SKM-1 (cell line): ENCODE measurements at regions not wholly inside any gene's neighbourhood (a gene's known extent, or its start where the extent isn't known, plus 50 kb on each side); places are given as distances from the start of the nearest gene placed in this dataset.

Experiments used
- DNase-seq: peaks from one replicate; lab custom pipeline; 2025; ENCODE audit not compliant: unreplicated experiment; lab: John Stamatoyannopoulos, UW

DNA sequence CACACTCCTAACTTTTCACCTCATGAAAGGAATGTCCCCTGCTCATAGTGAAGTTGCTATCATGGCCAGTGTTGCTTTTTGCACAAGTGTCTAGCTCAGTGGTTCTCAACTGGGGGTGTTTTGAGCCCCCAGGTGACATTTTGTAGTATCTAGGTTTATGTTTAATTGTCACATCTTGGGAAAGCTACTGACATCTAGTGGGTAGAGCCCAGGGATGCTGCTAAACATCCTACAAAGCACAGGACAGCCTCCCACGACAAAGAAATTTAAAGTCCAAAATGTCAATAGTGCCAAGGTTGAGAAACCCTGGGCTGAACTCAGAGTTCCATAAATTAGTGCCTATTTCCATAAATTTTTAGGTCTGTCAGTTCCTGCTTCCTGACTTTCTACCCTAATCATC is 70.7 kb upstream of the HCCS start:
- DNase-seq: no peak

DNA sequence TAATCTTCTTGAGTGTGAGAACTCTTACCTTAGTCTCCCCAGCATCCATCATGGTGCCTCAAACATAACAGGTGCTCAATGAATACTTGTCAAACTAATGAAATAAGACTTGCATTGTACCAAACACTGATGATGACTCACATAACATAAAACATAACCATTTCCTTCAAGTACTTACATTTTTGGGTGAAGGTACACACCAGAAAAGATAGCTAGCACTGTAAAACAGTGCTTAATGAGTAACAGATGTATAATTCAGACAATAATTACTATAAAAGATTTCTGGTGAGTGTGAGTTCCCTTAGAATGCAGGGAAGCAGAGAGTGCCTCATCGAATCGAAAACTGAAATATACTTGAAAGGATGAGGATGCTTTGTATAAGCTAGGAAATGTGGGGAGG is 70.1 kb upstream of the HCCS start:
- DNase-seq: no peak

DNA sequence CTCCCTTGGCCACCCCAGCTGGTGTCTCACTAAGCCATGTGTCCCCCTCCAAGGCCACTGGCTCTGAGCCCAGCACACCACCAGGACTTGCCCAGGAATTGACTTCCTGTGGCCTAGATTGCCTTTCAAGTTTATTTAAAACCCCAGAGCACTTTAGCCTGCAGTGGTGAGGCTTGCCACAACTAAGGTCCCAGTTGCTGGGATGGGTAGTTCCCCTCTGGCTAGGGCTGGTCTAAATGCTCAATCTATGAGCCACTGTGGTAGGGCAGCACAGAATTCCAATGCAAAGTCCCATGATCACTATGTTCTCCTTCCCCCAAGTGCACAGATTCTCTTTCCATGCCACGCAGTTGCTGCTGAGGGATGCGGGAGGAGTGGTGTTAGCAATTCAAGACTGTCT is 61.1 kb upstream of the HCCS start:
- DNase-seq: no peak

DNA sequence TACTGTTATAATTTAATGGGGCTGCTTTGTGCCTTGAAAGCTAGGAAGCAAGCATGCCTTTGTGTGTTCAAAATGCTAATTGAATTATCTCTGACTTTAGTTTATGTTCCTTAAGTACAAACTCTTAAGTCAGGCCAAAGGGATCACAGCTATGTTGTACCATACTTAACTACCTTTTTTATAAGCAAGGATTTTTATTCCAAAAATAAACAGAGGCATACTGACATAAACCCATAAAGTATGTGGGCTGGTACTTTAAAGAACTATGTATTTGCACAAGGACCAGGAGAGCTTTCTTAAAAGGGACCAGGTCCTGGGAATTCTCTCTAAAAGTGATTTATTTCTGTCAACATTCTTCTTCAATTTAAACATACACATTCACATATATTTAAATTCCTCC is 57.8 kb upstream of the HCCS start:
- no peak for DNase-seq

DNA sequence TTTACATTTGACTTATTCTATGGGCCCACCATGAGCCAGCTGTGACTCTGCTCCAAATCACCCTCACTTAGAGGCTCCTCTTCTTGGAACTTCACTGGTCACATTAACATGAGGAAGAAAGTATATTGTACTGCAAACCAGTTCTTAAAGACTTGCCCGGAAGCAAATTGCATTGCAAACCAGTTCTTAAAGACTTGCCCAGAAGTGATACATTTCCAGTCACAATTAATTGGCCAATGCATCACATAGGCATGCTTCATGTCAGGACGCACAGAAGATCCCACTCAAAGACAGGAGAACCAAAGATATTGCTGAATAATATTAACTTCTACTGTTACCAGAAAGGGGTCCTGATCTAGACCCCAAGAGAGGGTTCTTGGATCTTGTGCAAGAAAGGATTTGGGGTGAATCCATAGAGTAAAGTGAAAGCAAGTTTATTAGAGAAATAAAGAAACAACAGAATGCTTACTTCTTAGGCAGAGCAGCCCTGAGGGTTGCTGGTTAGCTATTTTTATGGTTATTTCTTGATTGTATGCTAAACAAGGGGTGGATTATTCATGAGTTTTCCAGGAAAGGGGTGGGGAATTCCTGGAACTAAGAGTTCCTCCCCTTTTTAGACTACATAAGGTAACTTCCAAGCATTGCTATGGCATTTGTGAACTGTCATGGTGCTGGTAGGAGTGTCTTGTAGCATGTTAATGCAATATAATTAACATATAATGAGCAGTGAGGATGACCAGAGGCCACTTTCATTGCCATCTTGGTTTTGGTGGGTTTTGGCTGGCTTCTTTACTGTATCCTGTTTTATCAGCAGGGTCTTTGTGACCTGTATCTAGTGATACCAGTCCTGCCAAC is 54.6 kb upstream of the HCCS start:
- DNase-seq: no peak

DNA sequence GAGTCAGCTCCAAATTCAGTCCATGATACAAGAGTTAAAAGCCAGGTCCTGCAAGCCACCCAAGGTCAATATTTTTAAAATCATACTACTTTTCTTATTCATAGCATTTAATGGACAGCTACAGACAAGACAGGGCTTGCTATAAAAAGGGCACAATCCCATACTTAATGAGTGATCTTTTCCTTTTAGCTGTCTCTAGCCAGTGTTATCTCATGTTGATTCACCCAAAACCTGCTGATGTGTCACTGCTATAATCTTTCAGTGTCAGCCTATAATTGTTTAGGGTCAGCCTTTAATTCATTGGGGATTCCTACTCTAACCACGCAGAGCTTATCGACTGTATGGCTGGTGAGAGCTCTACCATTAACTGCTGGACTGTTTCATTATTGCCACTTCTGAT is 51.2 kb upstream of the HCCS start:
- DNase-seq: no peak
